ENCODE measurements at regions not wholly inside any gene's neighbourhood (a gene's known extent, or its start where the extent isn't known, plus 50 kb on each side); places are given as distances from the start of the nearest gene placed in this dataset.

- POLR2A ChIA-PET, result no interaction called here
Measured at GRCh38 chr3:6737630-6738029, 123.3 kb upstream of the GRM7 start.

GRCh38 chr3:6739288-6739687 is 121.6 kb upstream of the GRM7 start:
- H3K9me3 Mint-ChIP-seq, result peaks cover 0 to 10% (median 4%) of the 10 kb centered on the region in 11 donors
- Histone ChIP-seq H3K4me1 (ENCODE audit: control insufficient read depth in 2 of 2, insufficient read depth in 2 of 2, low read length in 2 of 2) (no peaks in the 10 kb centered on the region), H3K4me3 (ENCODE audit: low read length) (no peak overlapping the region), H3K9me3 (ENCODE audit: control insufficient read depth in 2 of 3, low read length in 3 of 3) (no peaks in the 10 kb centered on the region), H3K36me3 (ENCODE audit: control insufficient read depth in 2 of 3, insufficient read depth in 3 of 3, low read length in 3 of 3) (no peaks in the 10 kb centered on the region), H3K27me3 (ENCODE audit: control insufficient read depth in 2 of 2, insufficient read depth in 2 of 2, low read length in 2 of 2) (no peaks in the 10 kb centered on the region), H3K27ac (ENCODE audit: low read depth, low read length) (no peak overlapping the region)
- H3K36me3 Mint-ChIP-seq, result no peaks in the 10 kb centered on the region
- H3K27me3 Mint-ChIP-seq, result no peaks in the 10 kb centered on the region
- H3K27ac Mint-ChIP-seq, result no peak overlapping the region
- intact Hi-C loops (cut with micrococcal nuclease), result no loop called here
- DNase-seq, result no peak
- no peaks in the 10 kb centered on the region for H3K4me1 Mint-ChIP-seq
- H3K4me3 Mint-ChIP-seq, result no peak overlapping the region
- ChIA-PET CTCF (no interaction called here), POLR2A (no interaction called here)
- no peak for ATAC-seq

More at GRCh38 chr3:6737630-6738029, 123.3 kb upstream of the GRM7 start:
- ATAC-seq (no peak), DNase-seq (no peak)
- no peaks in the 10 kb centered on the region for H3K27me3 Mint-ChIP-seq
- Histone ChIP-seq H3K36me3 (ENCODE audit: control insufficient read depth in 2 of 3, insufficient read depth in 3 of 3, low read length in 3 of 3) (no peaks in the 10 kb centered on the region), H3K4me3 (ENCODE audit: low read length) (no peak overlapping the region), H3K27ac (ENCODE audit: low read depth, low read length) (no peak overlapping the region), H3K27me3 (ENCODE audit: control insufficient read depth in 2 of 2, insufficient read depth in 2 of 2, low read length in 2 of 2) (no peaks in the 10 kb centered on the region), H3K9me3 (ENCODE audit: control insufficient read depth in 2 of 3, low read length in 3 of 3) (no peaks in the 10 kb centered on the region), H3K4me1 (ENCODE audit: control insufficient read depth in 2 of 2, insufficient read depth in 2 of 2, low read length in 2 of 2) (no peaks in the 10 kb centered on the region)
- H3K9me3 Mint-ChIP-seq, result peaks cover 0 to 11% (median 4%) of the 10 kb centered on the region in 11 donors
- H3K4me3 Mint-ChIP-seq, result no peak overlapping the region
- intact Hi-C loops (cut with micrococcal nuclease), result no loop called here
- H3K36me3 Mint-ChIP-seq, result no peaks in the 10 kb centered on the region
- CTCF ChIA-PET, result no interaction called here
- H3K27ac Mint-ChIP-seq, result no peak overlapping the region
- H3K4me1 Mint-ChIP-seq, result no peaks in the 10 kb centered on the region

- H3K4me1 Mint-ChIP-seq, result no peaks in the 10 kb centered on the region
- no peak overlapping the region for H3K27ac Mint-ChIP-seq
- Histone ChIP-seq H3K27ac (ENCODE audit: low read depth, low read length) (no peak overlapping the region), H3K36me3 (ENCODE audit: control insufficient read depth in 2 of 3, insufficient read depth in 3 of 3, low read length in 3 of 3) (no peaks in the 10 kb centered on the region), H3K4me3 (ENCODE audit: low read length) (no peak overlapping the region), H3K27me3 (ENCODE audit: control insufficient read depth in 2 of 2, insufficient read depth in 2 of 2, low read length in 2 of 2) (no peaks in the 10 kb centered on the region), H3K4me1 (ENCODE audit: control insufficient read depth in 2 of 2, insufficient read depth in 2 of 2, low read length in 2 of 2) (no peaks in the 10 kb centered on the region), H3K9me3 (ENCODE audit: control insufficient read depth in 2 of 3, low read length in 3 of 3) (no peaks in the 10 kb centered on the region)
- CTCF ChIA-PET, result no interaction called here
- H3K36me3 Mint-ChIP-seq, result no peaks in the 10 kb centered on the region
- POLR2A ChIA-PET, result no interaction called here
- H3K4me3 Mint-ChIP-seq, result no peak overlapping the region
- ATAC-seq (no peak), DNase-seq (no peak)
- intact Hi-C loops (cut with micrococcal nuclease), result no loop called here
- peaks cover 1 to 19% (median 7%) of the 10 kb centered on the region in 11 donors for H3K9me3 Mint-ChIP-seq
- no peaks in the 10 kb centered on the region for H3K27me3 Mint-ChIP-seq
Measured at GRCh38 chr3:6743067-6743720, 117.7 kb upstream of the GRM7 start.

GRCh38 chr3:6746443-6746842 is 114.5 kb upstream of the GRM7 start:
- Histone ChIP-seq H3K4me1 (ENCODE audit: control insufficient read depth in 2 of 2, insufficient read depth in 2 of 2, low read length in 2 of 2) (no peaks in the 10 kb centered on the region), H3K27ac (ENCODE audit: low read depth, low read length) (no peak overlapping the region), H3K27me3 (ENCODE audit: control insufficient read depth in 2 of 2, insufficient read depth in 2 of 2, low read length in 2 of 2) (no peaks in the 10 kb centered on the region), H3K4me3 (ENCODE audit: low read length) (no peak overlapping the region), H3K9me3 (ENCODE audit: control insufficient read depth in 2 of 3, low read length in 3 of 3) (no peaks in the 10 kb centered on the region), H3K36me3 (ENCODE audit: control insufficient read depth in 2 of 3, insufficient read depth in 3 of 3, low read length in 3 of 3) (no peaks in the 10 kb centered on the region)
- H3K27me3 Mint-ChIP-seq, result no peaks in the 10 kb centered on the region
- ATAC-seq (no peak), DNase-seq (no peak)
- intact Hi-C loops (cut with micrococcal nuclease), result no loop called here
- H3K27ac Mint-ChIP-seq, result no peak overlapping the region
- POLR2A ChIA-PET, result no interaction called here
- peaks cover 0 to 22% (median 7%) of the 10 kb centered on the region in 11 donors for H3K9me3 Mint-ChIP-seq
- H3K4me3 Mint-ChIP-seq, result no peak overlapping the region
- CTCF ChIA-PET, result no interaction called here
- H3K4me1 Mint-ChIP-seq, result no peaks in the 10 kb centered on the region
- no peaks in the 10 kb centered on the region for H3K36me3 Mint-ChIP-seq

GRCh38 chr3:6747017-6747416 is 113.9 kb upstream of the GRM7 start:
- intact Hi-C loops (cut with micrococcal nuclease), result no loop called here
- CTCF ChIA-PET, result no interaction called here
- H3K4me1 Mint-ChIP-seq, result no peaks in the 10 kb centered on the region
- Histone ChIP-seq H3K4me3 (ENCODE audit: low read length) (no peak overlapping the region), H3K27ac (ENCODE audit: low read depth, low read length) (no peak overlapping the region), H3K36me3 (ENCODE audit: control insufficient read depth in 2 of 3, insufficient read depth in 3 of 3, low read length in 3 of 3) (no peaks in the 10 kb centered on the region), H3K4me1 (ENCODE audit: control insufficient read depth in 2 of 2, insufficient read depth in 2 of 2, low read length in 2 of 2) (no peaks in the 10 kb centered on the region), H3K9me3 (ENCODE audit: control insufficient read depth in 2 of 3, low read length in 3 of 3) (no peaks in the 10 kb centered on the region), H3K27me3 (ENCODE audit: control insufficient read depth in 2 of 2, insufficient read depth in 2 of 2, low read length in 2 of 2) (no peaks in the 10 kb centered on the region)
- ATAC-seq (no peak), DNase-seq (no peak)
- H3K27me3 Mint-ChIP-seq, result no peaks in the 10 kb centered on the region
- H3K27ac Mint-ChIP-seq, result no peak overlapping the region
- no peak overlapping the region for H3K4me3 Mint-ChIP-seq
- POLR2A ChIA-PET, result no interaction called here
- peaks cover 0 to 22% (median 7%) of the 10 kb centered on the region in 11 donors for H3K9me3 Mint-ChIP-seq
- H3K36me3 Mint-ChIP-seq, result no peaks in the 10 kb centered on the region

GRCh38 chr3:6750782-6751181 is 110.1 kb upstream of the GRM7 start:
- H3K27ac ChIP-seq (ENCODE audit: low read depth, low read length), result no peak overlapping the region
- H3K27me3 Mint-ChIP-seq, result no peaks in the 10 kb centered on the region
- H3K4me1 Mint-ChIP-seq, result no peaks in the 10 kb centered on the region
- POLR2A ChIA-PET, result no interaction called here
- H3K9me3 ChIP-seq (ENCODE audit: control insufficient read depth in 2 of 3, low read length in 3 of 3), result no peaks in the 10 kb centered on the region
- H3K36me3 Mint-ChIP-seq, result no peaks in the 10 kb centered on the region
- H3K27ac Mint-ChIP-seq, result no peak overlapping the region
- H3K4me3 Mint-ChIP-seq, result no peak overlapping the region
- CTCF ChIA-PET, result no interaction called here
- no peak overlapping the region for H3K4me3 ChIP-seq (ENCODE audit: low read length)
- DNase-seq (no peak), ATAC-seq (no peak)
- no peaks in the 10 kb centered on the region for H3K27me3 ChIP-seq (ENCODE audit: control insufficient read depth in 2 of 2, insufficient read depth in 2 of 2, low read length in 2 of 2)
- intact Hi-C loops (cut with micrococcal nuclease), result no loop called here
- H3K36me3 ChIP-seq (ENCODE audit: control insufficient read depth in 2 of 3, insufficient read depth in 3 of 3, low read length in 3 of 3), result no peaks in the 10 kb centered on the region
- H3K9me3 Mint-ChIP-seq, result peaks cover 2 to 39% (median 8%) of the 10 kb centered on the region in 11 donors
- no peaks in the 10 kb centered on the region for H3K4me1 ChIP-seq (ENCODE audit: control insufficient read depth in 2 of 2, insufficient read depth in 2 of 2, low read length in 2 of 2)

GRCh38 chr3:6753536-6753935 is 107.4 kb upstream of the GRM7 start:
- no peaks in the 10 kb centered on the region for H3K36me3 ChIP-seq (ENCODE audit: control insufficient read depth in 2 of 3, insufficient read depth in 3 of 3, low read length in 3 of 3)
- H3K4me3 ChIP-seq (ENCODE audit: low read length), result no peak overlapping the region
- H3K36me3 Mint-ChIP-seq, result no peaks in the 10 kb centered on the region
- no peaks in the 10 kb centered on the region for H3K4me1 Mint-ChIP-seq
- CTCF ChIA-PET, result no interaction called here
- peaks cover 0 to 27% (median 7%) of the 10 kb centered on the region in 11 donors for H3K9me3 Mint-ChIP-seq
- H3K27me3 Mint-ChIP-seq, result no peaks in the 10 kb centered on the region
- H3K27me3 ChIP-seq (ENCODE audit: control insufficient read depth in 2 of 2, insufficient read depth in 2 of 2, low read length in 2 of 2), result no peaks in the 10 kb centered on the region
- no peaks in the 10 kb centered on the region for H3K4me1 ChIP-seq (ENCODE audit: control insufficient read depth in 2 of 2, insufficient read depth in 2 of 2, low read length in 2 of 2)
- no peak overlapping the region for H3K4me3 Mint-ChIP-seq
- ATAC-seq (no peak), DNase-seq (no peak)
- H3K27ac ChIP-seq (ENCODE audit: low read depth, low read length), result no peak overlapping the region
- H3K9me3 ChIP-seq (ENCODE audit: control insufficient read depth in 2 of 3, low read length in 3 of 3), result no peaks in the 10 kb centered on the region
- no peak overlapping the region for H3K27ac Mint-ChIP-seq
- POLR2A ChIA-PET, result no interaction called here
- intact Hi-C loops (cut with micrococcal nuclease), result no loop called here

All from naive thymus-derived CD4-positive, alpha-beta T cell (primary cell).